Stimulated activated naive B cell treated with anti-CD40 and anti-IgM and Interleukin-4, amounts not matched to agents 10 μg/mL and 1 μg/mL and 100 μg/mL, for 72 hours (primary cell): ENCODE measurements at regions not wholly inside any gene's neighbourhood (a gene's known extent, or its start where the extent isn't known, plus 50 kb on each side); places are given as distances from the start of the nearest gene placed in this dataset.

Source experiments
- ATAC-seq, 2 donors: fragments of 150-1000 bp; cut with Tn5 transposase; replicated peaks; 2 replicates each; pipeline ENCODE4 v1.10.0; 2021; ENCODE audit warnings: moderate library complexity in 1 of 2
- DNase-seq: peaks from one replicate; pipeline ENCODE4 v3.0.0; 2021
- H3K27ac Mint-ChIP-seq: one replicate; pipeline ENCODE4 v1.8.0; 2022; ENCODE audit warnings: mild to moderate bottlenecking, mixed read lengths
- H3K27me3 Mint-ChIP-seq, 2 donors: one replicate each; pipeline ENCODE4 v1.8.0; 2022; ENCODE audit warnings: mixed read lengths in 2 of 2
- H3K36me3 Mint-ChIP-seq, 2 donors: one replicate each; pipeline ENCODE4 v1.8.0; 2022; ENCODE audit warnings: mixed read lengths in 2 of 2, mild to moderate bottlenecking in 1 of 2
- H3K4me1 Mint-ChIP-seq, 2 donors: one replicate each; pipeline ENCODE4 v1.8.0; 2022; ENCODE audit warnings: mixed read lengths in 2 of 2, mild to moderate bottlenecking in 1 of 2
- H3K4me3 Mint-ChIP-seq, 2 donors: one replicate each; pipeline ENCODE4 v1.8.0; 2022; ENCODE audit warnings: mild to moderate bottlenecking in 2 of 2, mixed read lengths in 2 of 2, moderate library complexity in 1 of 2
- H3K9me3 Mint-ChIP-seq, 2 donors: one replicate each; pipeline ENCODE4 v1.8.0; 2022; ENCODE audit warnings: mixed read lengths in 2 of 2, mild to moderate bottlenecking in 1 of 2

DNA sequence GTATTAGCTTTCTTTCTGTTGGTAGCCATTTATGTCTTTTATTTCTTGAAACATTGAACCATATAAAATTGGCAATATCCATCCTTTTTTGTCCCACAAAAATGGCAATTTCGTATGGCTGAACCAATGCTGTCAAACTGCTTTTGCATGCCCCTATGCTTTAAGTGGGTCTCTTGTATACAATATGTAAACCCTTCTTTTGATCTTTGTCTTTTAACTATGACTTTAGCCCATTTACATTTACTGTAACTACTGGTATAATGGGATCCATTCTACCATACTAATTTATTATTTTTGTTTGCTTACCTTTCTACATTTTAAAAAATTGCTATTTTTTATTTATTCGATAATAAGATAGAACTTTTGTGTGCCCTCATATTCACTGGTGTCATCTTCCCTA, 93.4 kb downstream of the TENT4A start:
- H3K36me3 Mint-ChIP-seq: no peaks in the 10 kb centered on the region
- H3K4me1 Mint-ChIP-seq: no peaks in the 10 kb centered on the region
- ATAC-seq (no peak), DNase-seq (no peak)
- peaks cover 3 to 8% of the 10 kb centered on the region in 2 donors for H3K9me3 Mint-ChIP-seq
- no peak overlapping the region for H3K27ac Mint-ChIP-seq
- H3K4me3 Mint-ChIP-seq: no peak overlapping the region
- peaks cover 5 to 15% of the 10 kb centered on the region in 2 donors for H3K27me3 Mint-ChIP-seq

DNA sequence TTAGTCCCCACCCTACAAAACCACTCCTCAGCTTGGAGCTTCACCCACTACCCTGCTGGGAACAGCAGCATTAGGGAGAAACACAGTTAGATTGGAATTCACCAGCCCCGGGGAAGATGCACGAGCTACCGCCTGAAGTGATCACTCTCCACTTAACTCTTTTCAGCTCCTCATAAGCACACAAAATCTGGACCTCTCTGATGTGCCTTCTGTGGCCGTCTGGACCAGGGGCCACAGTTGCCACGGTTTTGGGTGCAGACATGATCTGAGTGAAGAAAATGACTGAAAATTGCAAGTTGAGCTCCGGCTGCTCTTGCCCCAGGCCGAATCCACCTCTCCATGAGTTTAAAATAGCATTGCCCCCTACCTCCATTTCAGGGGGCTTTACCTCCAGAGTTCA, 95.2 kb downstream of the TENT4A start:
- peaks cover 5 to 15% of the 10 kb centered on the region in 2 donors for H3K27me3 Mint-ChIP-seq
- no peaks in the 10 kb centered on the region for H3K4me1 Mint-ChIP-seq
- no peak for DNase-seq
- H3K27ac Mint-ChIP-seq: no peak overlapping the region
- no peaks in the 10 kb centered on the region for H3K36me3 Mint-ChIP-seq
- peaks cover 3 to 8% of the 10 kb centered on the region in 2 donors for H3K9me3 Mint-ChIP-seq
- H3K4me3 Mint-ChIP-seq: no peak overlapping the region
- ATAC-seq: no peak

DNA sequence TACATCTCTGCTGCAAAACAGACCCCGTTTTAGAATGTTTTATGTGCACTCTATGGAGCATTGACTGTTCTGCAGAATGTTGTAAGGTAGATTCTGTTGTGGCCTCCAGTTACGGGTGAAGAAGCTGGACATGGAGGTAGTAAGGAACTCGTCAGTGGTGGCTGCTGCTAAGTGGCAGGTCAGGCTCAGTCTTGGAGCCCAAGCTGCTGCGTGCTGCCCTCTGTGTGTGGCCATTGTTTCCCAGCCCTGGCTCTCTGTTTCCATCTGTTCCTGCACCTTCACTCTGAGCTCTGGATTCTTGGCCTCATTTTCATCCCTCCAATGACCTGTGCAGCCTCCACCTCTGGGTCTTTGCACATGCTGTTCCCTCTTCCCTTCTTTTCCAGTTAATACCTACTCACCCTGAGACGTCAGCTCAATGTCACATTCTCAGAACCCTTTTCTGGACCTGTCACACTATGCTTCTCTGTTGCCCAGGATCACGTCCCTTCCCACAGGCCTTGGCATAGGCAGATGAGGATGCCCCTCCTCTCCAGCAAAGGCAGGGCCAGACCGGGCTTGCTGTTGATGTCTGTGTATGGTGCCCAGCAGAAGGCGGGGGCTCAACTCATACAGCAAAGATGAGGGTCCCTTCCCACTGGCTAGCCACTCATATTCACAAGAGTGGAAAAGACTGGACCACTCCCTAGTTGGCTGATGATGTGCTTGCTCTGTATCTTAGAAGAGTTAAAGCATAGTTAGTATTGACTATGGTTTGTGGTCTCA, 97.6 kb downstream of the TENT4A start:
- Mint-ChIP-seq H3K4me1 (no peaks in the 10 kb centered on the region), H3K27me3 (peaks cover 0 to 10% of the 10 kb centered on the region in 2 donors), H3K9me3 (peaks cover 3 to 8% of the 10 kb centered on the region in 2 donors), H3K36me3 (no peaks in the 10 kb centered on the region), H3K27ac (no peak overlapping the region), H3K4me3 (no peak overlapping the region)
- no peak for ATAC-seq
- no peak for DNase-seq

DNA sequence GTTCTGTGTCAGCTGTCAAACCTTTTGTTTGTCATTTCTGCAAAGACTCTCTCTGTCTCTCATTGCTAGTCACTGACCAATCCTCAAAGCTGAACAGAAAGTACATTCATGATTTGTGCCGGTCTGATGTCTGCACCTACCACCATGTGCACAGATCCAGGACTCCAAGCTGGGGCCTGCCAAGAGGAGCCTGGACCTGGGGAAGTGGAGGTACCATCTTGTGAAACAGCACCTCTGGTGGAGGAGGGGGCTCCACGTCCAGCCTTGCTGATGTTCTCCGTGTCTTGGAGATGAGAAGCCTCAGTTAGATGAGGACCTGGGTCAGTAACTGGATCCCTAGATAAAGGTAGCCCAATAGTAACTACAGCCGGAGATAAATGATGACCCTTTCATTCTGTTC, 98.9 kb downstream of the TENT4A start:
- Mint-ChIP-seq H3K4me1 (no peaks in the 10 kb centered on the region), H3K27me3 (peaks cover 0 to 10% of the 10 kb centered on the region in 2 donors), H3K9me3 (peaks cover 0 to 4% of the 10 kb centered on the region in 2 donors), H3K36me3 (no peaks in the 10 kb centered on the region), H3K27ac (no peak overlapping the region), H3K4me3 (no peak overlapping the region)
- ATAC-seq (no peak), DNase-seq (no peak)

DNA sequence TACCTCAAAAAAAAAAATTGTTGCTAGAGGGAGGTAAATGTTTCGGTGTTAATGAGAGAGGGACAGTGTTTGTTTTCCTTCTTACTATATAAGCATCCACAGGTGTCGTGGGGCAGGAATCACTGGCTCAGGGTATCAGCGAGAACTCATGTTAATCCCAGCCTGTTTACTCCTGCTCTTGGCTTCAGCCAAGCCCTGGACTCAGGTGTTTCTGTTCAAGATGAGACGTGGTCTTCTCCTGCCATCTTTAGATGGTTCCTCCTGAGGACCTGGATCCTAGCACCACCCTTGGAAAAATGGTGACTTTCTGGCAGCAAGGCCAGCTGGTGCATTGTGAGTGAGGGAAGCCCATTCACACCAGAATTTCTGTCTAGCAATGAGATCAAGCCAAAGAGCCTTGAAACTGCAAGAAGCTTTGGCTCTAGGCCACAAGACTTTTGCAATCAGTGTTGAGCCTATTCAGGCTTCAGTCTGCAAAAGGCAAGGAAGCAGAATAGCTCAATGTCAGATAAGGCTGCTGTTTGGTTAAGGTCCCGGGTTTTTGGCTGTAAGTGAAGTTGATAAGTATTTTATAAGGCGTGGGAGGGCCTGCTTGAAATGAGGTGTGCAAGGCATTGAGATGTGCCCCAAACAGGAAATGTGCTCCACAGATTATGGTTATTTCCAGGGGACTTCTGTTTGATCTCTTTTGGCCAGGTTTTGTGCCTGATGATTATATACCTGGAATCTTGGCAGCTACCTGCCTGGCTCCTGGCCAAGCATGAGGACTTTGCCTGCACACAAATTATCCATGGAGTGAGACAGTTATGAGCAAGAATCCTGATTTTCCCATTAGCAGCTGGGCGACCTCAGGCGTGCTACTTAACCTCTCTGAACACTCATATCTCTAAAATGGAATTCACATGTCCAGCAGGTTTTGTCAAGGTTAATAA, 99.8 kb downstream of the TENT4A start:
- no peak for ATAC-seq

DNA sequence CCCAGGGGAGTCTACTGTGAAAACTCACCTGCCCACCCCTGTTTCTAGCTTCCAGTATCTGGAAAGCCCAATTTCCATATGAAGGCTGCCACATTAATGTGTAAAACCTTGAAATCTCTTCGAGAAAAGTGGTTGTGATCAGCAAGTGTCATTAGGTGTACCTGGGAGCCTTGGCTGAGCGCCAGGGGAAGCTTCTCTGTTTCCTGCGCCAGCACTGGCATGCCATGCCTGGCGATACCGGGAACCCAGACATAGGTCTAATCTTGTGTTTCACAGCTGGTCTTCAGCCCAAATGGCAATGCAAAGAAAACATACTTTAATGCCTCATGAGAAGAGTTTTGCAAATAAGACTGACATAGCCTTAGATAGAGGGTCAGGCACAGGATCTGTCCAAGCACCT, 101.6 kb downstream of the TENT4A start:
- Mint-ChIP-seq H3K36me3 (no peaks in the 10 kb centered on the region), H3K4me1 (no peaks in the 10 kb centered on the region), H3K27me3 (peaks cover 8 to 9% of the 10 kb centered on the region in 2 donors), H3K9me3 (peaks cover 0 to 3% of the 10 kb centered on the region in 2 donors), H3K4me3 (no peak overlapping the region), H3K27ac (no peak overlapping the region)
- no peak for DNase-seq
- ATAC-seq: no peak

More for the DNA sequence above, 99.8 kb downstream of the TENT4A start:
- Mint-ChIP-seq H3K9me3 (no peaks in the 10 kb centered on the region), H3K4me3 (no peak overlapping the region), H3K27ac (no peak overlapping the region), H3K4me1 (no peaks in the 10 kb centered on the region), H3K27me3 (peaks cover 0 to 4% of the 10 kb centered on the region in 2 donors), H3K36me3 (no peaks in the 10 kb centered on the region)
- no peak for DNase-seq

DNA sequence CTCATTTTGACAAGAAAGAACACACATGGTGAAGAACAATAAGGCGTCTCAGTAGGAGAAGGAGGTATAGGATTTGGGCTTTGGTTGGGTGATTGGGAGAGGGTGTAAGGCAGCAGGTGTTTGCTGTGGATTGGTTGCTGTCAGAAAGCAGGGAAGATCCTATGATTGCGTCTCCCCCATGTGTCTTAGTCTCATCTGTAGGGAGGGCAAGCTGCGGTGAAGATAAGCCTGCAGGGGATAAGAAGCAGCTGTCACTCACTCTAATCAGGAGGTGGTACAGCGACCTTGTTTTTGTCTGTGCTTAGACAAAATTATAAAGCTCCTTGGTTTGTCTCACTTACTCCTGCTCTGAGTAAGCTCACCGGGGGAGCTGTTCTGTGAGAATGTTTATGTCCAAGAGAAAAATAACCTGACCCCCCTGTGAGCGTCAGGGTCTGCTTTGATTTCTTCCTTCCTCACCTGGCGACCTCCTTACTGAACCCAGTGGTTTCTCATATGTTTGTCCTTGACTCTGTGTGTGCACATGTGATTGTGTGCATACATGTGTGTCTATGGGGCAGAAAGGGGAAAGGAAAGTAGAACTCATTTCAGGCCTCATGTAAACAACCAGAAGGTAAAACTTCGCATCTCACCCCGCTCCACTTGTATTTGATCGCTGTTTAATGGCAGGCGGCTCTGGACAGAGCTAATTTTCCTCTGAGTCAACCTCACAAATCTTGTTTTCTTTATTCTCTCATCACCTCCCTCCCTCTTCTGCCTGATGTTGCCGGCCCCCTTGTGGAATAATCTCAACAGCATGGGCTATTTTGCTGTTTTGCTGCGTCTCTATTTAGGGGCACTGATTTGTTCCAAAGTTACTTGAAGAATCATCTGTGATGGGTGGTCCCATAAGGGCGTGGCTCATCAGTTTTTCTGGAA, 105.6 kb downstream of the TENT4A start:
- Mint-ChIP-seq H3K9me3 (peaks cover 12 to 17% of the 10 kb centered on the region in 2 donors), H3K27me3 (peaks cover 14 to 16% of the 10 kb centered on the region in 2 donors), H3K27ac (peak overlapping the region; percentile 7), H3K4me3 (no peak overlapping the region), H3K4me1 (peaks cover 0 to 4% of the 10 kb centered on the region in 2 donors), H3K36me3 (peaks cover 9 to 10% of the 10 kb centered on the region in 2 donors)
- no peak for ATAC-seq
- no peak for DNase-seq

DNA sequence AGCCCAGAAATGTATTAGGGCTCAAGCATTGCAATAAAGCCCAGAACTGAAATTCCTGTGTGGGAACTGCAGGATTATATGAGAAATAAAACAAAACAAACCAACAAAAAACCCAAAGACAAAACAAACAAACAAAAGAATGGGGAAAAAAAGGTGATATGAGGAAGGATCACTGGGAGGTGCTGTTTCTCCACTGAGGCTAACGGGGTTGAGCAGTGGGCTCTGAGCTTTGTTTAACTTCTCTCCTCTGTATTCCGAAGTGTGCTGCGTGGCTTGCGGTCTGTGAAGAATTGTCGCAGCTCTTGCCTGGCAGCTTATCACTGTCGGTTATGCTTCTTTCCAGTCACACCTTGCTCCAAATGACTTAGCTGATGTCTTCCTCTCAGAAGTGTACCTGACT, 106.3 kb downstream of the TENT4A start:
- Mint-ChIP-seq H3K27me3 (peaks cover 14 to 16% of the 10 kb centered on the region in 2 donors), H3K27ac (no peak overlapping the region), H3K36me3 (peaks cover 9 to 10% of the 10 kb centered on the region in 2 donors), H3K4me3 (no peak overlapping the region), H3K4me1 (peaks cover 0 to 4% of the 10 kb centered on the region in 2 donors), H3K9me3 (peaks cover 12 to 17% of the 10 kb centered on the region in 2 donors)
- ATAC-seq (no peak), DNase-seq (no peak)

DNA sequence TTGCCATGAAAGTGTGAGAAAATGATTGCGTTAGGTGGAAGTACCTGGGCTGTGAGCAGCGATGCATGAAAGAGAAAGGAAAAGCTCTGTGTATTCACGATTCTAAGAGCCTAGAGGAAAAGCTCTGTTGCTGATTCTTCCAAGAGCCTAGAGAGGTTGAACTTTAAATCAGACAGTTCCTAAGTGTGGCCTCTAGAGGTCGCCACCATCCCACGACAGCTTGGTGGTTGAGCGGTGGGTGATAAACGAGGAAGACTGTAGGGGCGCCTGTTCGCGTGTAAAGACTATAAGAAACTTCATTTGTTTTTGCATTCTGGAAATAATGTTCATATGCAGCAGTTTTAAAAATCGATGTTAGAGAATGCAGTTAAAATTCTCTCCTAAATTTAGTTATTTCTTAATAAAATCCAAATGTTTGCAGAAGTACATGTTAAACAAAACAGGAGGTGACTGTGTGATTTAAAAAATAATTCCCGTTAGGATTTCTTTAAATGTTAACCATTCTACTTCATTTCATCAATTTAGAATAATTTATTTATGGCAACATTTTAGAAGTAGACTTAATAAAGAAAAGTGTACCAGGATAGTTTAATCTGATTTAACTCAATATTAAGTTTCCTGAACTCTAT, 107.7 kb downstream of the TENT4A start:
- Mint-ChIP-seq H3K27me3 (peaks cover 16 to 18% of the 10 kb centered on the region in 2 donors), H3K4me1 (peaks cover 0 to 4% of the 10 kb centered on the region in 2 donors), H3K9me3 (peaks cover 12 to 17% of the 10 kb centered on the region in 2 donors), H3K27ac (no peak overlapping the region), H3K36me3 (peaks cover 9 to 10% of the 10 kb centered on the region in 2 donors), H3K4me3 (no peak overlapping the region)
- DNase-seq (peak; percentile 14), ATAC-seq (peak; percentile 69 to 73)

DNA sequence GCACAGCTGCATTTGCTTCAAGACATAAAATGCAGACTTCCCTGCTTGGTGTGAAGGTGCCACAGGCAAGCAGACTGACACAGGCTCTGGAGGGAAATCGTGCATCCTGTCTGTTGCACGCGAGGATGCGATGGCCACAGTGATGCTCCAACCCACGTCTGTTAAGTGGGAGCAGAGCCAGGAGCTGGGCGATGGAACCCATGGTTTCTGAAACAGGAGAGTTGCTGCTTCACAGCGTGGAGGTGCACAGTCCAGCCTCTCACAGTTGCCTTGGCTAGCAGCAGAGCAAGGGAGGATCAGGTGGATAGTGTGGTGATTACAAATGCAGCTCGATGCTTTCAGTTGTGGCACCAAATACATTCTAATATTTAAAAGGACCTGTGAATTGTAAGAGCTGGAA, 108.8 kb downstream of the TENT4A start:
- no peak overlapping the region for H3K4me3 Mint-ChIP-seq

DNA sequence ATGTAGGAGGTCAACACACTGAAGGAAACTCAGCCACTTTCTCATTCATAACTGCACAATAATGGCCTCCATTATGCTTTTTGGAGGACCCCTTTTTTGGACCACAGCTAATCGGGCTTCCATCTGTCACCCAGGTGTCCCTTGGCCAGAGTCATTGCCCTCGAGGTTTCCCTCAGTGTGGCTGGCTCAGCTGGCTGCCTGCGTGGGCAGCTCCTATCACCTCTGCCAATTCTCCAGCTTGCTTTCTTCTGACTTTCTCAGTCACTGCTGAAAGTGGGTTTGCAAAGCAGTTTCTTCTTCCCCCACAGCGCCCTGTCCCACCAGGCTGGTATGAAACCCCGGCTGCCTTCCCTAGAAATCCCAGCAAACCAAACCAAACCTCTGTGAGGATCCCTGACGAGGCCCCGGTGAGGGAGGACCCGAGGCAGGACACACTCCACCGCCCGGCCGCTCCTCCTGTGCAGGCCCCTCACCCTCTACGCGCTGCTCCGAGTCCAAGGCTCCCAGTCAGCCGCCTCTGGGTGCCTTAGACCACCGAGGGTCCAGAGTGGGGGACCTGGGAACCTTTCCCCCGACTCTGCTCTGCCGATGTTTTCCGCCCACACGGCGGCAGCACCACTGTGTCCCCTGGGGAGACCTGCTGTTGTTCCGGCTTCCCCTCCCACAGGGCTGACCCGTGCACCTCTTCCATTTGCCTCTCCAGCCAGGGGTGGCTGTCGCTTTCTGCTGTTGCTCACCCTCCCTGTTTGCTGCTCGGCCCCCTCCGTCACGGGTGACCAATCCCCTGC, 109.5 kb downstream of the TENT4A start:
- Mint-ChIP-seq H3K27ac (no peak overlapping the region), H3K27me3 (peaks cover 16 to 22% of the 10 kb centered on the region in 2 donors), H3K4me3 (no peak overlapping the region), H3K36me3 (peaks cover 9 to 10% of the 10 kb centered on the region in 2 donors), H3K9me3 (peaks cover 12 to 17% of the 10 kb centered on the region in 2 donors), H3K4me1 (peaks cover 7 to 9% of the 10 kb centered on the region in 2 donors)
- no peak for DNase-seq
- ATAC-seq: no peak

More for the DNA sequence above, 108.8 kb downstream of the TENT4A start:
- DNase-seq: no peak
- ATAC-seq: no peak
- Mint-ChIP-seq H3K9me3 (peaks cover 12 to 17% of the 10 kb centered on the region in 2 donors), H3K4me1 (peaks cover under 1 to 5% of the 10 kb centered on the region in 2 donors), H3K27ac (no peak overlapping the region), H3K27me3 (peaks cover 16 to 19% of the 10 kb centered on the region in 2 donors), H3K36me3 (peaks cover 9 to 10% of the 10 kb centered on the region in 2 donors)

DNA sequence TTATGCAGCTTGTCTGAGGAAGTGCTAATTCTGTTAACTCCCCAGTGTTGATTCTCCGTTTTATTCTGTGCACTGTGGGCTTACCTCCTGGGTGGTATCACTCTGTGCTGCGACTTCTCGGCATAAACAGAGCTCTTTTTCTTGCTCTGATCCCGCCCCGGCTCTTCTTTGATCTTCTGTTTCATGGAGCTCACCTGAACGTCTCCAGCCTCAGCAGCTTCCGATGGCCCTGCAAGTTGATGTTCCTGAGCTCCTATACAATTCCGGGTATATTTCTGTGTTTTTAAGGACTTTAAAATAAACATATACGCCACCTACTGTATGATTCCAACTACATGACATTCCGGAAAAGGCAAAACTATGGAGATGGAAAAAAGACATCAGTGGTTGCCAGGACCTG, 110.8 kb downstream of the TENT4A start:
- ATAC-seq (no peak), DNase-seq (no peak)
- peaks cover 14 to 15% of the 10 kb centered on the region in 2 donors for H3K4me1 Mint-ChIP-seq
- peaks cover 12 to 17% of the 10 kb centered on the region in 2 donors for H3K9me3 Mint-ChIP-seq
- H3K27ac Mint-ChIP-seq: no peak overlapping the region
- no peak overlapping the region for H3K4me3 Mint-ChIP-seq
- H3K36me3 Mint-ChIP-seq: peaks cover 9 to 11% of the 10 kb centered on the region in 2 donors
- peaks cover 16 to 22% of the 10 kb centered on the region in 2 donors for H3K27me3 Mint-ChIP-seq
